ENCODE measurements at regions not wholly inside any gene's neighbourhood (a gene's known extent, or its start where the extent isn't known, plus 50 kb on each side); places are given as distances from the start of the nearest gene placed in this dataset.

GRCh38 chr1:232259333-232259732, 370.6 kb downstream of the SIPA1L2 start:
- no peak for TF ChIP-seq CTCF (IDR thresholded peaks at IDR 0.05; ENCODE audit: insufficient read depth, low read depth, low read length)
- 0 out of 2 replicates have a peak, but pooled peaks cover 2% of the 10 kb centered on the region for H3K27me3 ChIP-seq (ENCODE audit: control insufficient read depth, insufficient read depth, low read length)
- POLR2A ChIA-PET, result no interaction called here
- no peak overlapping the region for H3K4me3 ChIP-seq (ENCODE audit: low read depth, low read length)
- no peaks in the 10 kb centered on the region for H3K36me3 ChIP-seq (ENCODE audit: control insufficient read depth, insufficient read depth, low read length)
- CTCF ChIA-PET, result interaction anchor here (1.2 kb wide), 1 partner anchor 11 kb away, joined by 3 read pairs; no protein-coding TSS in a partner anchor
- DNase-seq (ENCODE audit: low read depth), result no peak

GRCh38 chr1:232252546-232253118, 377.3 kb downstream of the SIPA1L2 start:
- no peak for TF ChIP-seq CTCF (IDR thresholded peaks at IDR 0.05; ENCODE audit: insufficient read depth, low read depth, low read length)
- Histone ChIP-seq H3K36me3 (ENCODE audit: control insufficient read depth, insufficient read depth, low read length) (no peaks in the 10 kb centered on the region), H3K4me3 (ENCODE audit: low read depth, low read length) (no peak overlapping the region), H3K27me3 (ENCODE audit: control insufficient read depth, insufficient read depth, low read length) (no peaks in the 10 kb centered on the region)
- ChIA-PET POLR2A (no interaction called here), CTCF (interaction anchor here (1.0 kb wide), 1 partner anchor 10 kb away, joined by 3 read pairs; no protein-coding TSS in a partner anchor)
- DNase-seq (ENCODE audit: low read depth), result no peak

GRCh38 chr1:232250838-232251237, 379.1 kb downstream of the SIPA1L2 start:
- no peak for TF ChIP-seq CTCF (IDR thresholded peaks at IDR 0.05; ENCODE audit: insufficient read depth, low read depth, low read length)
- POLR2A ChIA-PET, result no interaction called here

DNA sequence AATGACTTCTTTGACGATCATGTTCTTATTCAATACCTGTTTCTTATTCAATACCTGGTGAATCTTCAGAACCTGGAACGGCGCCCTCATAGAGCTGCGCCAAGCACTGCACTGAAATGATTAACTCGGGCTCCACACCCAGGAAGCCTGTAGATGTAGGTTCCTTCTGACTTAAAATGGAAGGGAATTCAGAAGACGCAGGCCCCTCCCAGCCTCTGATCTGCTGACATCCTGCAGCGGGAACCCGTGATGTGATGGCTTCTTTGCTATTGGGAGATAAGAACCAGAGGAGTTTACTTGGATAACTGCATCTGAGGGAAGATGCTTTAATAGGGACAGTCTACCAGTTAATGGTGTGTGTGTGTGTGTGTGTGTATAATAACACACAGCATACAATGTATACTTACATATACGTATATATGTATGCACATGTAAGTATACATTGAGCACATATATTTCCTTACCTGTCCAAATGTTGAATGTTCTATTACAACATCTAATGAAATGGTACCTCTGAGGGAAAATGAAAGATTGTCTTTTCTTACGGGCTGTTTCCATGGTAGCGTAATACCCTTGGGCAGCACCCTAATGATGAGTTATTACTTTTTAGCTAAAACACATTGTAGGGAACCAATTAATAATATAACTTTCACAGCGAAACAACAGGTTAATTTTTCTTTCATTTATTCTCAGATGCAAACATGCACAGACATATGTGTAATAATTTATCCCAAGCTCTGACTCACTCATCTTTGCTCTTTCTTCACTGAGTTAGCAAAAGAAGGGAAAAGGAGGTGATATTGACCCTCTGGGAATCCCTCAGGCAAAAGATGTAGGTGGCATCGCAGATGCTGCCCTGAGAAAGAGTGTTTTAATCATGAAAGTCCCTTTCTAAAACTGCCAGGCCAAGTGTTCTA, 379.8 kb downstream of the SIPA1L2 start:
- DNase-seq (ENCODE audit: low read depth), result no peak
- H3K27me3 ChIP-seq (ENCODE audit: control insufficient read depth, insufficient read depth, low read length), result no peaks in the 10 kb centered on the region
- POLR2A ChIA-PET, result no interaction called here
- H3K36me3 ChIP-seq (ENCODE audit: control insufficient read depth, insufficient read depth, low read length), result no peaks in the 10 kb centered on the region
- TF ChIP-seq CTCF (IDR thresholded peaks at IDR 0.05; ENCODE audit: insufficient read depth, low read depth, low read length), result no peak
- CTCF ChIA-PET, result no interaction called here
- H3K4me3 ChIP-seq (ENCODE audit: low read depth, low read length), result no peak overlapping the region

More at GRCh38 chr1:232250838-232251237, 379.1 kb downstream of the SIPA1L2 start:
- Histone ChIP-seq H3K4me3 (ENCODE audit: low read depth, low read length) (no peak overlapping the region), H3K27me3 (ENCODE audit: control insufficient read depth, insufficient read depth, low read length) (no peaks in the 10 kb centered on the region), H3K36me3 (ENCODE audit: control insufficient read depth, insufficient read depth, low read length) (no peaks in the 10 kb centered on the region)
- DNase-seq (ENCODE audit: low read depth), result no peak
- CTCF ChIA-PET, result no interaction called here

- H3K27me3 ChIP-seq (ENCODE audit: control insufficient read depth, insufficient read depth, low read length), result no peaks in the 10 kb centered on the region
- no peak overlapping the region for H3K4me3 ChIP-seq (ENCODE audit: low read depth, low read length)
- no peak for DNase-seq (ENCODE audit: low read depth)
- ChIA-PET POLR2A (no interaction called here), CTCF (no interaction called here)
- no peaks in the 10 kb centered on the region for H3K36me3 ChIP-seq (ENCODE audit: control insufficient read depth, insufficient read depth, low read length)
- no peak for TF ChIP-seq CTCF (IDR thresholded peaks at IDR 0.05; ENCODE audit: insufficient read depth, low read depth, low read length)
Measured at GRCh38 chr1:232249339-232249738, 380.6 kb downstream of the SIPA1L2 start.
